Vagina (tissue), 2 donors: ENCODE measurements at regions not wholly inside any gene's neighbourhood (a gene's known extent, or its start where the extent isn't known, plus 50 kb on each side); places are given as distances from the start of the nearest gene placed in this dataset.

Experiments
- DNase-seq, 2 donors: peaks; one replicate each; pipeline ENCODE4 v3.0.0-alpha.2; 2017; ENCODE audit errors: extremely low spot score in 2 of 2
- H3K27ac ChIP-seq: fragments of 200-600 bp; sonication (generic); one replicate; pipeline ENCODE4 v1.5.1; 2019
- H3K27me3 ChIP-seq: fragments of 200-600 bp; sonication (generic); one replicate; pipeline ENCODE4 v1.5.1; 2019
- H3K36me3 ChIP-seq, 2 donors: fragments of 200-600 bp; sonication (generic); one replicate each; pipeline ENCODE4 v1.5.1; 2017 to 2019
- H3K4me1 ChIP-seq: fragments of 200-600 bp; sonication (generic); one replicate; pipeline ENCODE4 v1.5.1; 2019
- H3K4me3 ChIP-seq, 2 donors: fragments of 200-600 bp; sonication (generic); 1 replicate in 1 of 2; 2 replicates in 1 of 2; pipeline ENCODE4 v1.5.1; 2016 to 2019
- H3K9me3 ChIP-seq: fragments of 200-600 bp; sonication (generic); one replicate; pipeline ENCODE4 v1.5.1; 2019
- CTCF ChIP-seq, 3 experiments: fragments of 450-650 bp in 2 of 3; fragments of 200-600 bp in 1 of 3; sonication (generic) in 1 of 3; IDR thresholded peaks; one replicate each; pipeline ENCODE4 v1.5.1; 2017 to 2019; ENCODE audit warnings: antibody characterized with exemption in 3 of 3, mild to moderate bottlenecking in 2 of 3, moderate library complexity in 2 of 3
- POLR2A ChIP-seq, 2 donors: fragments of 450-650 bp; IDR thresholded peaks; one replicate each; pipeline ENCODE4 v1.6.1; 2017; ENCODE audit warnings: antibody characterized with exemption in 2 of 2, mild to moderate bottlenecking in 2 of 2, moderate library complexity in 2 of 2
- POLR2AphosphoS5 ChIP-seq, 2 donors: sonication (generic); formaldehyde crosslinking; IDR thresholded peaks; one replicate each; pipeline ENCODE4 v1.9.0; 2017; ENCODE audit warnings: antibody characterized with exemption in 2 of 2, mild to moderate bottlenecking in 2 of 2, low read depth in 1 of 2; ENCODE audit not compliant: insufficient read depth in 1 of 2
- intact Hi-C: fragments of 100-400 bp; cut with DNase I; formaldehyde crosslinking; loops from one replicate; pipeline ENCODE4 v1.15.1; 2023

DNA sequence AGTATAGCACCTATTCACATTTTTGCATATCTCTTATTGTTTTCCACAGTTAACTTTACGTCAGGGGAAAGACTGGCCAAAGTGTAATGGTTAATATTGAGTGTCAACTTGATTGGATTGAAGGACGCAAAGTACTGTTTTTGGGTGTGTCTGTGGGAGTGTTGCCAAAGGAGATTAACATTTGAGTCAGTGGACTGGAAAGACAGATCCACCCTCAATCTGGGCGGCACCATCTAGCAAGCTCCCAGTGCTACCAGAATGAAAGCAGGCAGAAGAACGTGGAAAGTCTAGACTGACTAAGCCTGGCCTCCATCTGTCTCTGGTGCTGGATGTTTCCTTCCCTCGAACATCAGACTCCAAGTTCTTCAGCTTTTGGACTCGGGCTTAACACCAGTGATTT lies 1900.7 kb upstream of the RAG2 start:
- Histone ChIP-seq H3K36me3 (no peaks in the 10 kb centered on the region), H3K27ac (no peak overlapping the region), H3K4me1 (no peaks in the 10 kb centered on the region), H3K4me3 (no peak overlapping the region), H3K27me3 (no peaks in the 10 kb centered on the region), H3K9me3 (no peaks in the 10 kb centered on the region)
- intact Hi-C loops, result no loop called here
- TF ChIP-seq POLR2AphosphoS5 (IDR thresholded peaks at IDR 0.05; ENCODE audit: insufficient read depth in 1 of 2, low read depth in 1 of 2) (no peak), POLR2A (IDR thresholded peaks at IDR 0.05) (no peak), CTCF (IDR thresholded peaks at IDR 0.05) (no peak)
- no peak for DNase-seq

- H3K36me3 ChIP-seq, result no peaks in the 10 kb centered on the region
- TF ChIP-seq POLR2AphosphoS5 (IDR thresholded peaks at IDR 0.05; ENCODE audit: insufficient read depth in 1 of 2, low read depth in 1 of 2) (no peak), POLR2A (IDR thresholded peaks at IDR 0.05) (no peak), CTCF (IDR thresholded peaks at IDR 0.05) (no peak)
- intact Hi-C loops, result no loop called here
Measured at GRCh38 chr11:38491986-38492385, 1894.0 kb upstream of the RAG2 start.

GRCh38 chr11:38481391-38481790 lies 1883.4 kb upstream of the RAG2 start:
- no peaks in the 10 kb centered on the region for H3K27me3 ChIP-seq
- H3K9me3 ChIP-seq, result no peaks in the 10 kb centered on the region
- DNase-seq, result no peak
- intact Hi-C loops, result no loop called here
- no peak overlapping the region for H3K4me3 ChIP-seq
- H3K36me3 ChIP-seq, result no peaks in the 10 kb centered on the region
- no peaks in the 10 kb centered on the region for H3K4me1 ChIP-seq
- no peak overlapping the region for H3K27ac ChIP-seq
- TF ChIP-seq CTCF (IDR thresholded peaks at IDR 0.05) (no peak), POLR2A (IDR thresholded peaks at IDR 0.05) (no peak), POLR2AphosphoS5 (IDR thresholded peaks at IDR 0.05; ENCODE audit: insufficient read depth in 1 of 2, low read depth in 1 of 2) (no peak)

More at GRCh38 chr11:38491986-38492385, 1894.0 kb upstream of the RAG2 start:
- no peaks in the 10 kb centered on the region for H3K9me3 ChIP-seq
- no peak overlapping the region for H3K4me3 ChIP-seq
- no peaks in the 10 kb centered on the region for H3K27me3 ChIP-seq
- DNase-seq, result no peak
- H3K4me1 ChIP-seq, result no peaks in the 10 kb centered on the region
- no peak overlapping the region for H3K27ac ChIP-seq

- DNase-seq, result no peak
- no peaks in the 10 kb centered on the region for H3K36me3 ChIP-seq
- H3K9me3 ChIP-seq, result no peaks in the 10 kb centered on the region
- H3K4me3 ChIP-seq, result no peak overlapping the region
- H3K4me1 ChIP-seq, result no peaks in the 10 kb centered on the region
- intact Hi-C loops, result no loop called here
- H3K27ac ChIP-seq, result no peak overlapping the region
- no peak for TF ChIP-seq POLR2A (IDR thresholded peaks at IDR 0.05)
- no peaks in the 10 kb centered on the region for H3K27me3 ChIP-seq
Measured at GRCh38 chr11:38476808-38477575, 1879.0 kb upstream of the RAG2 start.

GRCh38 chr11:38461751-38462150 lies 1863.7 kb upstream of the RAG2 start:
- Histone ChIP-seq H3K27ac (no peak overlapping the region), H3K36me3 (no peaks in the 10 kb centered on the region), H3K9me3 (no peaks in the 10 kb centered on the region), H3K4me1 (no peaks in the 10 kb centered on the region), H3K27me3 (no peaks in the 10 kb centered on the region), H3K4me3 (no peak overlapping the region)
- intact Hi-C loops, result no loop called here
- DNase-seq, result no peak
- no peak for TF ChIP-seq POLR2AphosphoS5 (IDR thresholded peaks at IDR 0.05; ENCODE audit: insufficient read depth in 1 of 2, low read depth in 1 of 2)

GRCh38 chr11:38460896-38461295 lies 1862.9 kb upstream of the RAG2 start:
- no peak for TF ChIP-seq CTCF (IDR thresholded peaks at IDR 0.05)
- no peak for TF ChIP-seq POLR2AphosphoS5 (IDR thresholded peaks at IDR 0.05; ENCODE audit: insufficient read depth in 1 of 2, low read depth in 1 of 2)
- H3K27me3 ChIP-seq, result no peaks in the 10 kb centered on the region
- intact Hi-C loops, result no loop called here
- H3K27ac ChIP-seq, result no peak overlapping the region
- no peak overlapping the region for H3K4me3 ChIP-seq
- H3K4me1 ChIP-seq, result no peaks in the 10 kb centered on the region
- no peaks in the 10 kb centered on the region for H3K36me3 ChIP-seq
- DNase-seq, result no peak
- H3K9me3 ChIP-seq, result no peaks in the 10 kb centered on the region
